CD14-positive monocyte (primary cell): ENCODE measurements at regions not wholly inside any gene's neighbourhood (a gene's known extent, or its start where the extent isn't known, plus 50 kb on each side); places are given as distances from the start of the nearest gene placed in this dataset.

Source experiments
- DNase-seq, 3 donors: peaks; one replicate each; pipeline ENCODE4 v3.0.0-alpha.2; 2011 to 2022
- H2AFZ ChIP-seq: 2 replicates; pipeline ENCODE4 v1.6.0; 2012; ENCODE audit warnings: mild to moderate bottlenecking, low read depth, low read length, inconsistent platforms; ENCODE audit not compliant: insufficient read depth, poor library complexity, severe bottlenecking
- H3K27ac ChIP-seq, 2 donors: 1 replicate in 1 of 2; 2 replicates in 1 of 2; pipeline ENCODE4 v1.5.1; 2012 to 2013; ENCODE audit warnings: low read length in 2 of 2, control low read depth in 1 of 2, inconsistent platforms in 1 of 2, low read depth in 1 of 2, mild to moderate bottlenecking in 1 of 2
- H3K27me3 ChIP-seq, 2 donors: one replicate each; pipeline versions ENCODE4 v1.6.0 to v1.6.1; 2011 to 2013; ENCODE audit warnings: low read length in 2 of 2; ENCODE audit not compliant: control insufficient read depth in 2 of 2, insufficient read depth in 2 of 2
- H3K36me3 ChIP-seq, 2 donors: replicated peaks in 1 of 2; 1 replicate in 1 of 2; 2 replicates in 1 of 2; pipeline versions ENCODE4 v1.5.1 to v1.6.1; 2012 to 2013; ENCODE audit warnings: low read length in 2 of 2, control low read depth in 1 of 2, inconsistent platforms in 1 of 2, mild to moderate bottlenecking in 1 of 2; ENCODE audit not compliant: insufficient read depth in 2 of 2, control insufficient read depth in 1 of 2
- H3K4me1 ChIP-seq, 2 donors: 1 replicate in 1 of 2; 2 replicates in 1 of 2; pipeline versions ENCODE4 v1.5.1 to v1.6.1; 2012 to 2013; ENCODE audit warnings: low read length in 2 of 2, control low read depth in 1 of 2, inconsistent platforms in 1 of 2, mild to moderate bottlenecking in 1 of 2, moderate library complexity in 1 of 2; ENCODE audit not compliant: insufficient read depth in 2 of 2, control insufficient read depth in 1 of 2
- H3K4me2 ChIP-seq: replicated peaks from 2 replicates; pipeline ENCODE3; 2012; ENCODE audit warnings: low read length, moderate library complexity, mild to moderate bottlenecking; ENCODE audit not compliant: poor library complexity, severe bottlenecking; ENCODE audit errors: extremely low read depth
- H3K4me3 ChIP-seq, 3 experiments: fragments of 200-600 bp in 1 of 3; sonication (generic) in 1 of 3; replicated peaks in 1 of 3; 1 replicate in 2 of 3; 2 replicates in 1 of 3; pipeline ENCODE4 v1.5.1; 2011 to 2013; ENCODE audit warnings: low read length in 3 of 3, mild to moderate bottlenecking in 3 of 3, control low read depth in 2 of 3, low read depth in 2 of 3, inconsistent platforms in 1 of 3, moderate library complexity in 1 of 3
- H3K79me2 ChIP-seq: 2 replicates; pipeline ENCODE4 v1.6.0; 2012; ENCODE audit warnings: mild to moderate bottlenecking, control low read depth, inconsistent platforms, low read length, moderate library complexity; ENCODE audit not compliant: insufficient read depth
- H3K9ac ChIP-seq: 2 replicates; pipeline ENCODE4 v1.6.0; 2017; ENCODE audit warnings: low read length, mild to moderate bottlenecking; ENCODE audit not compliant: insufficient read depth, poor library complexity, severe bottlenecking
- H3K9me3 ChIP-seq, 2 donors: replicated peaks in 1 of 2; 1 replicate in 1 of 2; 2 replicates in 1 of 2; pipeline versions ENCODE4 v1.5.1 to v1.6.1; 2012 to 2013; ENCODE audit warnings: low read length in 2 of 2, control low read depth in 1 of 2; ENCODE audit not compliant: control insufficient read depth in 1 of 2, insufficient read depth in 1 of 2
- H4K20me1 ChIP-seq: 2 replicates; pipeline ENCODE4 v1.6.0; 2012; ENCODE audit warnings: mild to moderate bottlenecking, low read length, control low read depth, moderate library complexity; ENCODE audit not compliant: insufficient read depth
- H3K27ac Mint-ChIP-seq, 7 donors: one replicate each; pipeline ENCODE4 v1.8.0; 2020; ENCODE audit warnings: mild to moderate bottlenecking in 7 of 7, mixed read lengths in 7 of 7, moderate library complexity in 6 of 7, inconsistent platforms in 2 of 7
- H3K27me3 Mint-ChIP-seq, 3 donors: one replicate each; pipeline ENCODE4 v1.8.0; 2021 to 2022; ENCODE audit warnings: low read depth in 3 of 3, mild to moderate bottlenecking in 3 of 3, mixed read lengths in 3 of 3, moderate library complexity in 3 of 3, inconsistent platforms in 1 of 3
- H3K36me3 Mint-ChIP-seq, 2 donors: one replicate each; pipeline ENCODE4 v1.8.0; 2020; ENCODE audit warnings: mixed read lengths in 2 of 2, inconsistent platforms in 1 of 2, mild to moderate bottlenecking in 1 of 2
- H3K4me1 Mint-ChIP-seq: one replicate; pipeline ENCODE4 v1.8.0; 2020; ENCODE audit warnings: mild to moderate bottlenecking, mixed read lengths
- H3K4me3 Mint-ChIP-seq, 2 donors: one replicate each; pipeline ENCODE4 v1.8.0; 2020; ENCODE audit warnings: mild to moderate bottlenecking in 2 of 2, mixed read lengths in 2 of 2, moderate library complexity in 1 of 2
- H3K9me3 Mint-ChIP-seq, 7 donors: one replicate each; pipeline ENCODE4 v1.8.0; 2020 to 2022; ENCODE audit warnings: mixed read lengths in 7 of 7, mild to moderate bottlenecking in 6 of 7, moderate library complexity in 6 of 7, inconsistent platforms in 2 of 7
- WGBS: methylation state at CpG from one replicate; pipeline ENCODE4 v1.1.5; 2013; ENCODE audit warnings: missing lambda C conversion rate; ENCODE audit not compliant: insufficient coverage; 5-methylcytosine and 5-hydroxymethylcytosine counted together
- intact Hi-C, 2 donors: fragments of 100-400 bp; cut with micrococcal nuclease; formaldehyde crosslinking; loops; one replicate each; pipeline versions ENCODE4 v1.15.0 to v1.15.1; 2023
- TF ChIP-seq, protein P1 (sequence below): fragments of 200-600 bp; IDR thresholded peaks from one replicate; pipeline ENCODE4 v1.8.0; 2022; ENCODE audit warnings: antibody characterized with exemption, mild to moderate bottlenecking

- no peaks in the 10 kb centered on the region for H3K36me3 Mint-ChIP-seq
- no CpG with 5 or more reads among the region's 1 CpG for WGBS
- H3K27ac ChIP-seq = no peak overlapping the region
- H3K9ac ChIP-seq = no peak overlapping the region
- no peak overlapping the region for H3K4me2 ChIP-seq
- H4K20me1 ChIP-seq = no peaks in the 10 kb centered on the region
- intact Hi-C loops = no loop called here
- no peaks in the 10 kb centered on the region for H3K36me3 ChIP-seq
- H3K27ac Mint-ChIP-seq = no peak overlapping the region
- no peaks in the 10 kb centered on the region for H3K79me2 ChIP-seq
- no peaks in the 10 kb centered on the region for H3K9me3 ChIP-seq
- peaks cover 0 to 6% (median 0%) of the 10 kb centered on the region in 7 donors for H3K9me3 Mint-ChIP-seq
- no peaks in the 10 kb centered on the region for H3K27me3 ChIP-seq
- no peaks in the 10 kb centered on the region for H3K4me1 ChIP-seq
- no peak overlapping the region for H3K4me3 ChIP-seq
- no peak overlapping the region for H2AFZ ChIP-seq
- H3K4me3 Mint-ChIP-seq = no peak overlapping the region
- DNase-seq = no peak
- no peaks in the 10 kb centered on the region for H3K4me1 Mint-ChIP-seq
- TF ChIP-seq, protein P1, sequence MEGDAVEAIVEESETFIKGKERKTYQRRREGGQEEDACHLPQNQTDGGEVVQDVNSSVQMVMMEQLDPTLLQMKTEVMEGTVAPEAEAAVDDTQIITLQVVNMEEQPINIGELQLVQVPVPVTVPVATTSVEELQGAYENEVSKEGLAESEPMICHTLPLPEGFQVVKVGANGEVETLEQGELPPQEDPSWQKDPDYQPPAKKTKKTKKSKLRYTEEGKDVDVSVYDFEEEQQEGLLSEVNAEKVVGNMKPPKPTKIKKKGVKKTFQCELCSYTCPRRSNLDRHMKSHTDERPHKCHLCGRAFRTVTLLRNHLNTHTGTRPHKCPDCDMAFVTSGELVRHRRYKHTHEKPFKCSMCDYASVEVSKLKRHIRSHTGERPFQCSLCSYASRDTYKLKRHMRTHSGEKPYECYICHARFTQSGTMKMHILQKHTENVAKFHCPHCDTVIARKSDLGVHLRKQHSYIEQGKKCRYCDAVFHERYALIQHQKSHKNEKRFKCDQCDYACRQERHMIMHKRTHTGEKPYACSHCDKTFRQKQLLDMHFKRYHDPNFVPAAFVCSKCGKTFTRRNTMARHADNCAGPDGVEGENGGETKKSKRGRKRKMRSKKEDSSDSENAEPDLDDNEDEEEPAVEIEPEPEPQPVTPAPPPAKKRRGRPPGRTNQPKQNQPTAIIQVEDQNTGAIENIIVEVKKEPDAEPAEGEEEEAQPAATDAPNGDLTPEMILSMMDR = no peak
- H3K27me3 Mint-ChIP-seq = peaks cover 0 to 1% (median 0%) of the 10 kb centered on the region in 3 donors
Measured at GRCh38 chr18:42513441-42513840, 558.4 kb downstream of the PIK3C3 start.

DNA sequence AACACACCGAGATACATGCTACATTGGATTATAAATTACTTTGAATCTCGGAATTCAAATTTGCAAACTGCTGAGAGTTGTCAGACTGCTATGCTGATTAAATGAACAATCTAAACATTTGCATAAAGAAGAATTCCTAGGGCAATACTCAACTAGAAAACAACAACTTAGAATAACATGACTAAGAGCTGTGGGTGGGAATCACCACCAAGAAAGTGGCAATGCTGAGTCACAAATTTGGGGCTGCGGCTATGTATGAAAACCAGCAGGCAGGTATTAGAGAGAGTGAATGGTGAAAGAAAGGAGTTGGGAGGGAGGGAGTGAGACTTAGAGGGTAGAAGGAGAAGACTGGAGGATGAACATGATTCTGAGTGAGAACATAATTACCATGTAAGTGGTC lies 559.5 kb downstream of the PIK3C3 start:
- intact Hi-C loops = no loop called here
- Histone ChIP-seq H2AFZ (no peak overlapping the region), H3K4me1 (no peaks in the 10 kb centered on the region), H3K27ac (no peak overlapping the region), H3K9ac (no peak overlapping the region), H3K36me3 (no peaks in the 10 kb centered on the region), H3K27me3 (no peaks in the 10 kb centered on the region), H4K20me1 (no peaks in the 10 kb centered on the region), H3K4me3 (no peak overlapping the region), H3K79me2 (no peaks in the 10 kb centered on the region), H3K9me3 (no peaks in the 10 kb centered on the region), H3K4me2 (no peak overlapping the region)
- H3K27me3 Mint-ChIP-seq = peaks cover 0 to 1% (median 0%) of the 10 kb centered on the region in 3 donors
- no peak for DNase-seq
- H3K4me3 Mint-ChIP-seq = no peak overlapping the region
- peaks cover 0 to 6% (median 0%) of the 10 kb centered on the region in 7 donors for H3K9me3 Mint-ChIP-seq
- no peaks in the 10 kb centered on the region for H3K36me3 Mint-ChIP-seq
- no peaks in the 10 kb centered on the region for H3K4me1 Mint-ChIP-seq
- no peak overlapping the region for H3K27ac Mint-ChIP-seq
- WGBS = 86% methylated on average over 1 of the region's 3 CpGs
- TF ChIP-seq, protein P1 = no peak
